SU-DHL-6 (cell line): ENCODE measurements at regions not wholly inside any gene's neighbourhood (a gene's known extent, or its start where the extent isn't known, plus 50 kb on each side); places are given as distances from the start of the nearest gene placed in this dataset.

Source experiments
- EZH2phosphoT487 ChIP-seq: fragments of 200-600 bp; sonication (generic), shearing (Covaris generic); conservative IDR thresholded peaks from 2 replicates; pipeline ENCODE4 v1.6.1; 2018; ENCODE audit warnings: mild to moderate bottlenecking, antibody characterized with exemption, low read length, moderate library complexity, mixed read lengths
- TF ChIP-seq, protein P1 (sequence below): fragments of 200-600 bp; sonication (generic); IDR thresholded peaks from one replicate; pipeline ENCODE4 v1.5.1; 2017; ENCODE audit warnings: antibody characterized with exemption, mild to moderate bottlenecking, low read length, moderate library complexity; ENCODE audit not compliant: insufficient read depth, poor library complexity, severe bottlenecking

DNA sequence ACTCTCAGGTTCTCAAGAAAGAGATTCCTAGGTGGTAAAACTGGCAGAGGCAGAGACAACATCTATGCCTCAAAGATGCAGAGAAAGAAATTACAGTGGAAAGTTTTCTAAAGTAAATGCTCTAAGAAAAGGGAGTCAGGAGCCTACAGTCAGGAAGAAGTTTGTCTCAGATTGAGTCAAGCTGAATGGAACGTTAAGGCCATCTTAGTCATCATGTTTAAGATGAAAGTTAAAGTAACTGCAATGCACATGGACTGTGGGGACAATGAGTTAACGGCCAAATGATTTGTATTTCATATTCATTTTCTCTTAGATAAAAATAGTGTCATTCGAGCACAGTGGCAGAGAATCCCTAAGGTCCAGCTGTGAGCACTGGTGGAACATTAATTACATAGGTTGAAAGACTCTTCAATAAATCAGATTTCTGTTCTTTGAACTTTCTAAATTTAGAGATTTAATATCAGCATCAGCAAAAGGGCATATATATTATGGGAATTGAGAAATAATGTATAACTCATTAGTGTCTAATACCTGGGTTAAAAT lies 384.6 kb downstream of the DTHD1 start:
- TF ChIP-seq, protein P1, sequence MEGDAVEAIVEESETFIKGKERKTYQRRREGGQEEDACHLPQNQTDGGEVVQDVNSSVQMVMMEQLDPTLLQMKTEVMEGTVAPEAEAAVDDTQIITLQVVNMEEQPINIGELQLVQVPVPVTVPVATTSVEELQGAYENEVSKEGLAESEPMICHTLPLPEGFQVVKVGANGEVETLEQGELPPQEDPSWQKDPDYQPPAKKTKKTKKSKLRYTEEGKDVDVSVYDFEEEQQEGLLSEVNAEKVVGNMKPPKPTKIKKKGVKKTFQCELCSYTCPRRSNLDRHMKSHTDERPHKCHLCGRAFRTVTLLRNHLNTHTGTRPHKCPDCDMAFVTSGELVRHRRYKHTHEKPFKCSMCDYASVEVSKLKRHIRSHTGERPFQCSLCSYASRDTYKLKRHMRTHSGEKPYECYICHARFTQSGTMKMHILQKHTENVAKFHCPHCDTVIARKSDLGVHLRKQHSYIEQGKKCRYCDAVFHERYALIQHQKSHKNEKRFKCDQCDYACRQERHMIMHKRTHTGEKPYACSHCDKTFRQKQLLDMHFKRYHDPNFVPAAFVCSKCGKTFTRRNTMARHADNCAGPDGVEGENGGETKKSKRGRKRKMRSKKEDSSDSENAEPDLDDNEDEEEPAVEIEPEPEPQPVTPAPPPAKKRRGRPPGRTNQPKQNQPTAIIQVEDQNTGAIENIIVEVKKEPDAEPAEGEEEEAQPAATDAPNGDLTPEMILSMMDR, result no peak
- TF ChIP-seq EZH2phosphoT487, result no peak
